NT2/D1 (cell line): ENCODE measurements at regions not wholly inside any gene's neighbourhood (a gene's known extent, or its start where the extent isn't known, plus 50 kb on each side); places are given as distances from the start of the nearest gene placed in this dataset.
A peak's percentile ranks its signal among the peaks of the same experiment; 100 is the strongest.

ENCODE experiments used
- DNase-seq: peaks from one replicate; pipeline ENCODE4 v3.0.0-alpha.2; 2011; ENCODE audit warnings: low read depth, low spot score
- H3K27me3 ChIP-seq: 2 replicates; pipeline ENCODE4 v1.6.0; 2011; ENCODE audit warnings: mild to moderate bottlenecking; ENCODE audit not compliant: insufficient read length, insufficient read depth
- H3K36me3 ChIP-seq: 2 replicates; pipeline ENCODE4 v1.6.1; 2011; ENCODE audit warnings: mild to moderate bottlenecking, low read length, mixed read lengths; ENCODE audit not compliant: insufficient read depth, insufficient read length
- H3K4me1 ChIP-seq: 2 replicates; pipeline ENCODE4 v1.5.1; 2011; ENCODE audit not compliant: insufficient read depth, insufficient read length
- H3K4me3 ChIP-seq: 2 replicates; pipeline ENCODE4 v1.5.1; 2011; ENCODE audit warnings: low read depth; ENCODE audit not compliant: insufficient read length
- H3K9ac ChIP-seq: 2 replicates; pipeline ENCODE4 v1.6.0; 2011; ENCODE audit warnings: low read depth; ENCODE audit not compliant: insufficient read length
- H3K9me3 ChIP-seq: 2 replicates; pipeline ENCODE4 v1.5.1; 2011; ENCODE audit warnings: mild to moderate bottlenecking, low read length; ENCODE audit not compliant: insufficient read depth
- SUZ12 ChIP-seq: IDR thresholded peaks from 2 replicates; pipeline ENCODE4 v1.6.1; 2011; ENCODE audit not compliant: insufficient read length, insufficient read depth; ENCODE audit errors: extremely low read depth
- YY1 ChIP-seq: IDR thresholded peaks from 2 replicates; pipeline ENCODE4 v1.6.1; 2011; ENCODE audit not compliant: insufficient read length, insufficient read depth
- ZNF274 ChIP-seq: IDR thresholded peaks from 2 replicates; pipeline ENCODE4 v1.6.1; 2011; ENCODE audit warnings: mild to moderate bottlenecking, low read depth, low read length

DNA sequence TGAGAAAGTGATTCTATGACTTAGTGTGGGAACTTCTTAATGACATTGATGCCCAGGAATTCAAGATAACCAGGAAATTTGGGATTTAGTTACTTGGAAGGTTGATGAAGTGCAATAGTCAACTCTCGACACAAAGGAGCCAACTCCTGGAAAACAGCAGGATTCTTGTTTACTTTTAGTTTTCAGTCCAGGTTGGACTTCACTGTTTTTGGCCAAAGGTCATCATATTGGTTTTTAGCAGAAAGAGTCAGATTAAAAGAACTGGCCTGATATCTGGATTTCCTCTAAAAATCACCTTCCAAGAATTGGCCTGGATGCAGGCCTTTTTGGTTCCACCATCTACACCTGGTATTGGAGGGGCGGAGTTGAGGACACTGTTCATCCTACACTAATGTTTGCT, 60.1 kb upstream of the SALL1 start:
- no peak overlapping the region for H3K9ac ChIP-seq
- H3K4me3 ChIP-seq: no peak overlapping the region
- DNase-seq: no peak
- H3K36me3 ChIP-seq: no peaks in the 10 kb centered on the region
- H3K27me3 ChIP-seq: no peaks in the 10 kb centered on the region
- H3K4me1 ChIP-seq: no peaks in the 10 kb centered on the region
- H3K9me3 ChIP-seq: peaks cover 1% of the 10 kb centered on the region; the same call in 1 of the 2 replicates
- no peak for TF ChIP-seq SUZ12
- no peak for TF ChIP-seq YY1
- TF ChIP-seq ZNF274: no peak

DNA sequence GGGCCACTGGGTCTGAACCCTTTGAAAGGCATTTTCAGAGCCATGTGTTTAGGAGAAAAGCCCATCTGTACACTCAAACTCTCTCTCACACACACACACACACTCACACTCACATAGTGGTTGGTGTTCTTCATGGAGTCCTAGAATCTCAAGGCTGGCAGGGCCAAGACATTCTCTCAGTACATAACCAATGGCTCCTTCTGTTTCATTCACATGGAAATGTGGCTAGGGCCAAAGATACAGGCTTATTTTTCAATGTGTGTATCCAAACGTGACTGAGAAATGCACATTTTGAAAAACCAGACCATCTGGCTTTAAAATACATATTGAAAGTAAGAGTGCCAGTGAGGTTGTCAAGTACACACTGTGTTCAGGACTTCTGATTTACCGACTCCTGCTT, 59.0 kb upstream of the SALL1 start:
- Histone ChIP-seq H3K36me3 (no peaks in the 10 kb centered on the region), H3K27me3 (no peaks in the 10 kb centered on the region), H3K9me3 (no peaks in the 10 kb centered on the region), H3K4me3 (no peak overlapping the region), H3K4me1 (no peaks in the 10 kb centered on the region), H3K9ac (no peak overlapping the region)
- no peak for DNase-seq
- TF ChIP-seq ZNF274 (no peak), YY1 (no peak), SUZ12 (no peak)

DNA sequence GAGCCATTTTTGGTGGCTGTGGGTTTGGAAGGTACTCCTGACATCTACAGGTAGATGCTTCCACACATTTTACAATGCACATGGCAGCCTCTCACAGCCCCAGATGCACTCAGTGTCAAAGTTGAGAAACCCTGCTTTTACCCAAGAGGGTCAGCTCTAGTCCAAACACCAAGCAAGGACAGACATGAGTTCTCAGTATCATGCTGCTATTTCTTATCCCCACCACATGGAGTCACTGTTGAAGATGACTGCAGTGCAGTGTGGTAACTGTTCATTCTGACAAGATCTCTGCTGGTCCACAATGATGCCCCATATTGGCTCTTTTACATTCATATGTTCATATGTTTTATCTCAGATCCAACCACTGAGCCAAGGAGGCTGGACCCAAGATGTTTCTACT, 50.5 kb upstream of the SALL1 start:
- no peaks in the 10 kb centered on the region for H3K36me3 ChIP-seq
- no peaks in the 10 kb centered on the region for H3K27me3 ChIP-seq
- no peaks in the 10 kb centered on the region for H3K4me1 ChIP-seq
- H3K4me3 ChIP-seq: no peak overlapping the region
- no peak overlapping the region for H3K9ac ChIP-seq
- no peak for DNase-seq
- H3K9me3 ChIP-seq: peaks cover 18% of the 10 kb centered on the region
- TF ChIP-seq YY1 (no peak), SUZ12 (no peak), ZNF274 (peak; percentile 55)
